GM23338 (cell line): ENCODE measurements at regions not wholly inside any gene's neighbourhood (a gene's known extent, or its start where the extent isn't known, plus 50 kb on each side); places are given as distances from the start of the nearest gene placed in this dataset.

Experiments used
- ATAC-seq: fragments of 200-7000 bp; cut with Tn5 transposase; 3 replicates; pipeline ENCODE4 v1.9.1; 2020
- DNase-seq: peaks from one replicate; pipeline ENCODE4 v3.0.0-alpha.2; 2015; ENCODE audit warnings: low spot score
- H2AFZ ChIP-seq: fragments of 200-600 bp; sonication (generic); 2 replicates; pipeline ENCODE4 v1.8.0; 2016; ENCODE audit warnings: antibody characterized with exemption, mild to moderate bottlenecking, moderate library complexity
- H3F3A ChIP-seq: fragments of 200-600 bp; sonication (generic); replicated peaks from 2 replicates; pipeline ENCODE4 v1.8.0; 2017; ENCODE audit warnings: antibody characterized with exemption, mixed run types, low read depth
- H3K27ac ChIP-seq: fragments of 200-600 bp; sonication (generic); 2 replicates; pipeline ENCODE4 v1.6.1; 2016; ENCODE audit warnings: low read depth
- H3K27me3 ChIP-seq: fragments of 200-600 bp; sonication (generic); 2 replicates; pipeline ENCODE4 v1.8.0; 2016; ENCODE audit warnings: mild to moderate bottlenecking, mixed run types, moderate library complexity; ENCODE audit not compliant: insufficient read depth
- H3K36me3 ChIP-seq: fragments of 200-600 bp; sonication (generic); 2 replicates; pipeline ENCODE4 v1.8.0; 2016; ENCODE audit warnings: mild to moderate bottlenecking; ENCODE audit not compliant: insufficient read depth
- H3K4me1 ChIP-seq: fragments of 200-600 bp; sonication (generic); 2 replicates; pipeline ENCODE4 v1.8.0; 2016; ENCODE audit warnings: mild to moderate bottlenecking, moderate library complexity; ENCODE audit not compliant: insufficient read depth
- H3K4me2 ChIP-seq: fragments of 200-600 bp; sonication (generic); 2 replicates; pipeline ENCODE4 v1.7.1; 2017; ENCODE audit warnings: mixed run types
- H3K4me3 ChIP-seq: fragments of 200-600 bp; sonication (generic); 2 replicates; pipeline ENCODE4 v1.6.1; 2016; ENCODE audit warnings: mixed run types
- H3K79me2 ChIP-seq: fragments of 200-600 bp; sonication (generic); replicated peaks from 2 replicates; pipeline ENCODE4 v1.8.0; 2017; ENCODE audit warnings: mild to moderate bottlenecking; ENCODE audit not compliant: insufficient read depth
- H3K9me2 ChIP-seq: fragments of 200-600 bp; sonication (generic); 2 replicates; pipeline ENCODE4 v1.8.0; 2017; ENCODE audit not compliant: insufficient read depth
- H4K20me1 ChIP-seq: fragments of 200-600 bp; sonication (generic); replicated peaks from 2 replicates; pipeline ENCODE4 v1.8.0; 2017; ENCODE audit warnings: mild to moderate bottlenecking; ENCODE audit not compliant: insufficient read depth
- H3K27ac Mint-ChIP-seq: 2 replicates; pipeline ENCODE4 v1.8.0; 2020; ENCODE audit warnings: inconsistent platforms, mild to moderate bottlenecking, moderate library complexity, mixed read lengths
- H3K27me3 Mint-ChIP-seq: 3 replicates; pipeline ENCODE4 v1.8.0; 2022; ENCODE audit warnings: low read depth, mild to moderate bottlenecking, moderate library complexity, mixed read lengths, inconsistent platforms; ENCODE audit not compliant: insufficient read depth, poor library complexity
- H3K36me3 Mint-ChIP-seq: 3 replicates; pipeline ENCODE4 v1.8.0; 2021; ENCODE audit warnings: low read depth, mild to moderate bottlenecking, inconsistent platforms, moderate library complexity, mixed read lengths
- H3K4me1 Mint-ChIP-seq: 3 replicates; pipeline ENCODE4 v1.8.0; 2020; ENCODE audit warnings: mild to moderate bottlenecking, inconsistent platforms, mixed read lengths
- H3K4me3 Mint-ChIP-seq: 3 replicates; pipeline ENCODE4 v1.8.0; 2021; ENCODE audit warnings: moderate library complexity, mild to moderate bottlenecking, inconsistent platforms, mixed read lengths
- H3K9me3 Mint-ChIP-seq: 3 replicates; pipeline ENCODE4 v1.8.0; 2020; ENCODE audit warnings: moderate library complexity, mild to moderate bottlenecking, inconsistent platforms, mixed read lengths
- CREB1 ChIP-seq: fragments of 250-450 bp; sonication (Bioruptor Pico); IDR thresholded peaks from 2 replicates; pipeline ENCODE4 v1.5.0; 2020; ENCODE audit warnings: low read depth, mild to moderate bottlenecking, moderate library complexity
- EZH2 ChIP-seq: fragments of 200-600 bp; sonication (generic); IDR thresholded peaks from one replicate; pipeline ENCODE4 v1.8.0; 2017; ENCODE audit warnings: antibody characterized with exemption, mild to moderate bottlenecking, low read depth; ENCODE audit not compliant: unreplicated experiment
- EZH2phosphoT487 ChIP-seq: fragments of 200-600 bp; sonication (generic); IDR thresholded peaks from one replicate; pipeline ENCODE4 v1.8.1; 2018; ENCODE audit warnings: antibody characterized with exemption; ENCODE audit not compliant: unreplicated experiment
- JUNB ChIP-seq: IDR thresholded peaks from one replicate; pipeline ENCODE4 v1.6.1; 2016; ENCODE audit warnings: antibody characterized with exemption; ENCODE audit not compliant: unreplicated experiment
- NANOG ChIP-seq: IDR thresholded peaks from 2 replicates; pipeline ENCODE4 v1.6.1; 2016; ENCODE audit warnings: antibody characterized with exemption, borderline replicate concordance
- POLR2AphosphoS5 ChIP-seq: IDR thresholded peaks from 2 replicates; pipeline ENCODE4 v1.6.1; 2016; ENCODE audit warnings: antibody characterized with exemption, low read depth
- STAT1 ChIP-seq: IDR thresholded peaks from one replicate; pipeline ENCODE4 v1.6.1; 2016; ENCODE audit warnings: antibody characterized with exemption; ENCODE audit not compliant: unreplicated experiment
- ZNF114 ChIP-seq: fragments of 250-450 bp; sonication (Bioruptor Pico); IDR thresholded peaks from 2 replicates; pipeline ENCODE4 v1.5.0; 2020; ENCODE audit warnings: mild to moderate bottlenecking, moderate library complexity
- ZNF331 ChIP-seq: fragments of 250-450 bp; sonication (Bioruptor Pico); IDR thresholded peaks from 2 replicates; pipeline ENCODE4 v1.5.0; 2020; ENCODE audit warnings: low read depth, mild to moderate bottlenecking, moderate library complexity
- TF ChIP-seq, protein P1 (sequence below), 2 experiments: fragments of 200-600 bp in 1 of 2; sonication (generic) in 1 of 2; conservative IDR thresholded peaks; 2 replicates each; pipeline versions ENCODE4 v1.5.1 to v1.6.1; 2016 to 2017; ENCODE audit warnings: antibody characterized with exemption in 2 of 2, low read depth in 2 of 2, mild to moderate bottlenecking in 2 of 2, moderate library complexity in 1 of 2
- TF ChIP-seq, protein P2 (sequence below): IDR thresholded peaks from 2 replicates; pipeline ENCODE4 v1.6.1; 2016; ENCODE audit warnings: antibody characterized with exemption
- TF ChIP-seq, protein P3 (sequence below): IDR thresholded peaks from one replicate; pipeline ENCODE4 v1.6.1; 2018; ENCODE audit warnings: antibody characterized with exemption; ENCODE audit not compliant: unreplicated experiment
- TF ChIP-seq, protein P4 (sequence below): fragments of 250-450 bp; sonication (Bioruptor Pico); IDR thresholded peaks from 2 replicates; pipeline ENCODE4 v1.5.0; 2020; ENCODE audit warnings: mild to moderate bottlenecking, moderate library complexity

DNA sequence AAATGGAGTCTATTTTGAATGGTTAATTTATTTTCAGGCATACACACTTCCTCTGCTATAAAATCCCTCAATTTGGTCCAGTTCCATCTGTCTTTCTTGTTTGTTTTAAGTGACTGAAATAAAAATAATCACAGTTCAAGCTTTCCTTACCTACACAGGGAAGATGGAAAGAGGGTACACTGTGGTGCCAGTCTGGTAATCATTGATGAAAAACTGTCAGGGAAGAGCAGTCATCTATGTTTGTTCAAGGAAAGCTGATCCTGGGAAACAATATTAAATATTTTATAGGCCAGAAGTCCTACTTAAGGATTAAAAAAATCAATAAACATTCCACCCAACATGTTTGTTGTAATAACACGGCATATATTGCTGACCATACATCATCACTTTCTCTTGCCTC is 115.2 kb upstream of the KCNMB2 start:
- Histone ChIP-seq H2AFZ (no peak overlapping the region), H3K4me1 (no peaks in the 10 kb centered on the region), H3K79me2 (no peaks in the 10 kb centered on the region), H3F3A (no peaks in the 10 kb centered on the region), H3K4me3 (no peak overlapping the region), H3K27ac (no peak overlapping the region), H3K27me3 (no peaks in the 10 kb centered on the region), H4K20me1 (no peaks in the 10 kb centered on the region), H3K36me3 (no peaks in the 10 kb centered on the region), H3K4me2 (no peak overlapping the region), H3K9me2 (no peaks in the 10 kb centered on the region)
- DNase-seq (no peak), ATAC-seq (no peak)
- no peaks in the 10 kb centered on the region for H3K4me1 Mint-ChIP-seq
- H3K4me3 Mint-ChIP-seq: no peak overlapping the region
- H3K36me3 Mint-ChIP-seq: no peaks in the 10 kb centered on the region
- H3K27ac Mint-ChIP-seq: no peak overlapping the region
- no peak for TF ChIP-seq ZNF114 (CRISPR knock-in tag)
- TF ChIP-seq, protein P1, sequence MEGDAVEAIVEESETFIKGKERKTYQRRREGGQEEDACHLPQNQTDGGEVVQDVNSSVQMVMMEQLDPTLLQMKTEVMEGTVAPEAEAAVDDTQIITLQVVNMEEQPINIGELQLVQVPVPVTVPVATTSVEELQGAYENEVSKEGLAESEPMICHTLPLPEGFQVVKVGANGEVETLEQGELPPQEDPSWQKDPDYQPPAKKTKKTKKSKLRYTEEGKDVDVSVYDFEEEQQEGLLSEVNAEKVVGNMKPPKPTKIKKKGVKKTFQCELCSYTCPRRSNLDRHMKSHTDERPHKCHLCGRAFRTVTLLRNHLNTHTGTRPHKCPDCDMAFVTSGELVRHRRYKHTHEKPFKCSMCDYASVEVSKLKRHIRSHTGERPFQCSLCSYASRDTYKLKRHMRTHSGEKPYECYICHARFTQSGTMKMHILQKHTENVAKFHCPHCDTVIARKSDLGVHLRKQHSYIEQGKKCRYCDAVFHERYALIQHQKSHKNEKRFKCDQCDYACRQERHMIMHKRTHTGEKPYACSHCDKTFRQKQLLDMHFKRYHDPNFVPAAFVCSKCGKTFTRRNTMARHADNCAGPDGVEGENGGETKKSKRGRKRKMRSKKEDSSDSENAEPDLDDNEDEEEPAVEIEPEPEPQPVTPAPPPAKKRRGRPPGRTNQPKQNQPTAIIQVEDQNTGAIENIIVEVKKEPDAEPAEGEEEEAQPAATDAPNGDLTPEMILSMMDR (conservative IDR thresholded peaks at IDR 0.05; ENCODE audit: low read depth in 2 of 2): no peak
- TF ChIP-seq, protein P2, sequence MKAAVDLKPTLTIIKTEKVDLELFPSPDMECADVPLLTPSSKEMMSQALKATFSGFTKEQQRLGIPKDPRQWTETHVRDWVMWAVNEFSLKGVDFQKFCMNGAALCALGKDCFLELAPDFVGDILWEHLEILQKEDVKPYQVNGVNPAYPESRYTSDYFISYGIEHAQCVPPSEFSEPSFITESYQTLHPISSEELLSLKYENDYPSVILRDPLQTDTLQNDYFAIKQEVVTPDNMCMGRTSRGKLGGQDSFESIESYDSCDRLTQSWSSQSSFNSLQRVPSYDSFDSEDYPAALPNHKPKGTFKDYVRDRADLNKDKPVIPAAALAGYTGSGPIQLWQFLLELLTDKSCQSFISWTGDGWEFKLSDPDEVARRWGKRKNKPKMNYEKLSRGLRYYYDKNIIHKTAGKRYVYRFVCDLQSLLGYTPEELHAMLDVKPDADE: no peak
- no peak for TF ChIP-seq ZNF331 (CRISPR knock-in tag)
- no peak for TF ChIP-seq CREB1
- TF ChIP-seq, protein P3, sequence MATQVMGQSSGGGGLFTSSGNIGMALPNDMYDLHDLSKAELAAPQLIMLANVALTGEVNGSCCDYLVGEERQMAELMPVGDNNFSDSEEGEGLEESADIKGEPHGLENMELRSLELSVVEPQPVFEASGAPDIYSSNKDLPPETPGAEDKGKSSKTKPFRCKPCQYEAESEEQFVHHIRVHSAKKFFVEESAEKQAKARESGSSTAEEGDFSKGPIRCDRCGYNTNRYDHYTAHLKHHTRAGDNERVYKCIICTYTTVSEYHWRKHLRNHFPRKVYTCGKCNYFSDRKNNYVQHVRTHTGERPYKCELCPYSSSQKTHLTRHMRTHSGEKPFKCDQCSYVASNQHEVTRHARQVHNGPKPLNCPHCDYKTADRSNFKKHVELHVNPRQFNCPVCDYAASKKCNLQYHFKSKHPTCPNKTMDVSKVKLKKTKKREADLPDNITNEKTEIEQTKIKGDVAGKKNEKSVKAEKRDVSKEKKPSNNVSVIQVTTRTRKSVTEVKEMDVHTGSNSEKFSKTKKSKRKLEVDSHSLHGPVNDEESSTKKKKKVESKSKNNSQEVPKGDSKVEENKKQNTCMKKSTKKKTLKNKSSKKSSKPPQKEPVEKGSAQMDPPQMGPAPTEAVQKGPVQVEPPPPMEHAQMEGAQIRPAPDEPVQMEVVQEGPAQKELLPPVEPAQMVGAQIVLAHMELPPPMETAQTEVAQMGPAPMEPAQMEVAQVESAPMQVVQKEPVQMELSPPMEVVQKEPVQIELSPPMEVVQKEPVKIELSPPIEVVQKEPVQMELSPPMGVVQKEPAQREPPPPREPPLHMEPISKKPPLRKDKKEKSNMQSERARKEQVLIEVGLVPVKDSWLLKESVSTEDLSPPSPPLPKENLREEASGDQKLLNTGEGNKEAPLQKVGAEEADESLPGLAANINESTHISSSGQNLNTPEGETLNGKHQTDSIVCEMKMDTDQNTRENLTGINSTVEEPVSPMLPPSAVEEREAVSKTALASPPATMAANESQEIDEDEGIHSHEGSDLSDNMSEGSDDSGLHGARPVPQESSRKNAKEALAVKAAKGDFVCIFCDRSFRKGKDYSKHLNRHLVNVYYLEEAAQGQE: no peak
- TF ChIP-seq EZH2: no peak
- TF ChIP-seq STAT1: no peak
- no peak for TF ChIP-seq NANOG
- TF ChIP-seq POLR2AphosphoS5: no peak
- TF ChIP-seq, protein P4, sequence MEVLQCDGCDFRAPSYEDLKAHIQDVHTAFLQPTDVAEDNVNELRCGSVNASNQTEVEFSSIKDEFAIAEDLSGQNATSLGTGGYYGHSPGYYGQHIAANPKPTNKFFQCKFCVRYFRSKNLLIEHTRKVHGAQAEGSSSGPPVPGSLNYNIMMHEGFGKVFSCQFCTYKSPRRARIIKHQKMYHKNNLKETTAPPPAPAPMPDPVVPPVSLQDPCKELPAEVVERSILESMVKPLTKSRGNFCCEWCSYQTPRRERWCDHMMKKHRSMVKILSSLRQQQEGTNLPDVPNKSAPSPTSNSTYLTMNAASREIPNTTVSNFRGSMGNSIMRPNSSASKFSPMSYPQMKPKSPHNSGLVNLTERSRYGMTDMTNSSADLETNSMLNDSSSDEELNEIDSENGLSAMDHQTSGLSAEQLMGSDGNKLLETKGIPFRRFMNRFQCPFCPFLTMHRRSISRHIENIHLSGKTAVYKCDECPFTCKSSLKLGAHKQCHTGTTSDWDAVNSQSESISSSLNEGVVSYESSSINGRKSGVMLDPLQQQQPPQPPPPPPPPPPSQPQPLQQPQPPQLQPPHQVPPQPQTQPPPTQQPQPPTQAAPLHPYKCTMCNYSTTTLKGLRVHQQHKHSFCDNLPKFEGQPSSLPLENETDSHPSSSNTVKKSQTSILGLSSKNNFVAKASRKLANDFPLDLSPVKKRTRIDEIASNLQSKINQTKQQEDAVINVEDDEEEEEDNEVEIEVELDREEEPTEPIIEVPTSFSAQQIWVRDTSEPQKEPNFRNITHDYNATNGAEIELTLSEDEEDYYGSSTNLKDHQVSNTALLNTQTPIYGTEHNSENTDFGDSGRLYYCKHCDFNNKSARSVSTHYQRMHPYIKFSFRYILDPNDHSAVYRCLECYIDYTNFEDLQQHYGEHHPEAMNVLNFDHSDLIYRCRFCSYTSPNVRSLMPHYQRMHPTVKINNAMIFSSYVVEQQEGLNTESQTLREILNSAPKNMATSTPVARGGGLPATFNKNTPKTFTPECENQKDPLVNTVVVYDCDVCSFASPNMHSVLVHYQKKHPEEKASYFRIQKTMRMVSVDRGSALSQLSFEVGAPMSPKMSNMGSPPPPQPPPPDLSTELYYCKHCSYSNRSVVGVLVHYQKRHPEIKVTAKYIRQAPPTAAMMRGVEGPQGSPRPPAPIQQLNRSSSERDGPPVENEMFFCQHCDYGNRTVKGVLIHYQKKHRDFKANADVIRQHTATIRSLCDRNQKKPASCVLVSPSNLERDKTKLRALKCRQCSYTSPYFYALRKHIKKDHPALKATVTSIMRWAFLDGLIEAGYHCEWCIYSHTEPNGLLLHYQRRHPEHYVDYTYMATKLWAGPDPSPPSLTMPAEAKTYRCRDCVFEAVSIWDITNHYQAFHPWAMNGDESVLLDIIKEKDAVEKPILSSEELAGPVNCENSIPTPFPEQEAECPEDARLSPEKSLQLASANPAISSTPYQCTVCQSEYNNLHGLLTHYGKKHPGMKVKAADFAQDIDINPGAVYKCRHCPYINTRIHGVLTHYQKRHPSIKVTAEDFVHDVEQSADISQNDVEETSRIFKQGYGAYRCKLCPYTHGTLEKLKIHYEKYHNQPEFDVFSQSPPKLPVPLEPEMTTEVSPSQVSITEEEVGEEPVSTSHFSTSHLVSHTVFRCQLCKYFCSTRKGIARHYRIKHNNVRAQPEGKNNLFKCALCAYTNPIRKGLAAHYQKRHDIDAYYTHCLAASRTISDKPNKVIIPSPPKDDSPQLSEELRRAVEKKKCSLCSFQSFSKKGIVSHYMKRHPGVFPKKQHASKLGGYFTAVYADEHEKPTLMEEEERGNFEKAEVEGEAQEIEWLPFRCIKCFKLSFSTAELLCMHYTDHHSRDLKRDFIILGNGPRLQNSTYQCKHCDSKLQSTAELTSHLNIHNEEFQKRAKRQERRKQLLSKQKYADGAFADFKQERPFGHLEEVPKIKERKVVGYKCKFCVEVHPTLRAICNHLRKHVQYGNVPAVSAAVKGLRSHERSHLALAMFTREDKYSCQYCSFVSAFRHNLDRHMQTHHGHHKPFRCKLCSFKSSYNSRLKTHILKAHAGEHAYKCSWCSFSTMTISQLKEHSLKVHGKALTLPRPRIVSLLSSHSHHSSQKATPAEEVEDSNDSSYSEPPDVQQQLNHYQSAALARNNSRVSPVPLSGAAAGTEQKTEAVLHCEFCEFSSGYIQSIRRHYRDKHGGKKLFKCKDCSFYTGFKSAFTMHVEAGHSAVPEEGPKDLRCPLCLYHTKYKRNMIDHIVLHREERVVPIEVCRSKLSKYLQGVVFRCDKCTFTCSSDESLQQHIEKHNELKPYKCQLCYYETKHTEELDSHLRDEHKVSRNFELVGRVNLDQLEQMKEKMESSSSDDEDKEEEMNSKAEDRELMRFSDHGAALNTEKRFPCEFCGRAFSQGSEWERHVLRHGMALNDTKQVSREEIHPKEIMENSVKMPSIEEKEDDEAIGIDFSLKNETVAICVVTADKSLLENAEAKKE (CRISPR knock-in tag): no peak
- TF ChIP-seq EZH2phosphoT487: no peak
- no peak for TF ChIP-seq JUNB
- H3K27me3 Mint-ChIP-seq: no peaks in the 10 kb centered on the region
- H3K9me3 Mint-ChIP-seq: no peaks in the 10 kb centered on the region
